HCT116 (cell line): ENCODE measurements at regions not wholly inside any gene's neighbourhood (a gene's known extent, or its start where the extent isn't known, plus 50 kb on each side); places are given as distances from the start of the nearest gene placed in this dataset.

Source experiments
- ATAC-seq: fragments of 200-7000 bp; cut with Tn5 transposase; 2 replicates; pipeline ENCODE4 v1.9.1; 2020; ENCODE audit warnings: mild to moderate bottlenecking, moderate library complexity
- BruUV-seq: library from RNA; stranded (reverse); fragments of 400-500 nt; replicated peaks from 2 replicates; lab custom pipeline; 2021; lab: Mats Ljungman, UMichigan
- CTCF ChIA-PET: fragments of 300-600 bp; sonication (Branson Sonifier 250); formaldehyde crosslinking; loops from one replicate; lab custom pipeline; 2021; ENCODE audit warnings: antibody characterized with exemption; lab: Charles Lee
- POLR2A ChIA-PET: fragments of 300-600, 350-600 bp; sonication (Branson Sonifier 250); formaldehyde crosslinking; loops from one replicate; lab custom pipeline; 2021; ENCODE audit warnings: antibody characterized with exemption; lab: Charles Lee
- RAD21 ChIA-PET, 2 experiments: fragments of 300-600 bp; sonication (Branson Sonifier 250); formaldehyde crosslinking; loops; one replicate each; lab custom pipeline; 2023; ENCODE audit warnings: low total read pairs in 2 of 2; ENCODE audit not compliant: uncharacterized antibody in 2 of 2, unreplicated experiment in 2 of 2, low non-redundant PET in 1 of 2; lab: Charles Lee
- DNase-seq: peaks from one replicate; pipeline ENCODE4 v3.0.0-alpha.2; 2010; ENCODE audit warnings: low read depth, low spot score
- H2AFZ ChIP-seq: fragments of 200-600 bp; shearing (Covaris generic), sonication (generic); 2 replicates; pipeline ENCODE4 v1.6.1; 2017; ENCODE audit warnings: low read depth, mixed run types, mixed read lengths, antibody characterized with exemption, low read length; ENCODE audit not compliant: poor library complexity, severe bottlenecking
- H3K27ac ChIP-seq: 2 replicates; pipeline ENCODE4 v1.5.1; 2012; ENCODE audit warnings: low read depth, low read length
- H3K27me3 ChIP-seq: fragments of 200-600 bp; sonication (generic); 2 replicates; pipeline ENCODE4 v1.6.1; 2016; ENCODE audit warnings: mixed run types, low read length, mixed read lengths; ENCODE audit not compliant: insufficient read depth
- H3K36me3 ChIP-seq, 2 experiments: fragments of 200-500 bp in 1 of 2; fragments of 200-600 bp in 1 of 2; sonication (Bioruptor generic) in 1 of 2; sonication (generic) in 1 of 2; 2 replicates each; pipeline versions ENCODE4 v1.5.1 to v1.6.1; 2014 to 2016; ENCODE audit warnings: low read length in 2 of 2, inconsistent platforms in 1 of 2, mixed read lengths in 1 of 2, mixed run types in 1 of 2; ENCODE audit not compliant: insufficient read depth in 2 of 2, control insufficient read depth in 1 of 2
- H3K4me1 ChIP-seq, 2 experiments: fragments of 200-600 bp in 1 of 2; sonication (generic) in 1 of 2; 2 replicates each; pipeline versions ENCODE4 v1.5.1 to v1.6.1; 2012 to 2017; ENCODE audit warnings: low read length in 2 of 2, inconsistent platforms in 1 of 2, mild to moderate bottlenecking in 1 of 2, mixed read lengths in 1 of 2, mixed run types in 1 of 2, moderate library complexity in 1 of 2; ENCODE audit not compliant: insufficient read depth in 2 of 2, control insufficient read depth in 1 of 2
- H3K4me2 ChIP-seq: fragments of 200-600 bp; sonication (generic); 2 replicates; pipeline ENCODE4 v1.6.1; 2017; ENCODE audit warnings: mixed run types, low read length, mixed read lengths
- H3K4me3 ChIP-seq, 2 experiments: fragments of 200-600 bp in 1 of 2; sonication (generic) in 1 of 2; replicated peaks in 1 of 2; 2 replicates each; pipeline ENCODE4 v1.5.1; 2011 to 2016; ENCODE audit warnings: low read length in 2 of 2, control low read depth in 1 of 2, low read depth in 1 of 2, mild to moderate bottlenecking in 1 of 2, mixed read lengths in 1 of 2, mixed run types in 1 of 2
- H3K79me2 ChIP-seq: fragments of 200-600 bp; sonication (generic); 2 replicates; pipeline ENCODE4 v1.6.1; 2017; ENCODE audit warnings: mild to moderate bottlenecking, mixed run types, low read length, moderate library complexity, mixed read lengths; ENCODE audit not compliant: insufficient read depth
- H3K9ac ChIP-seq: fragments of 200-600 bp; sonication (generic); 2 replicates; pipeline ENCODE4 v1.6.1; 2016; ENCODE audit warnings: low read length, mixed read lengths
- H3K9me2 ChIP-seq: fragments of 200-600 bp; sonication (generic), shearing (Covaris generic); 2 replicates; pipeline ENCODE4 v1.6.1; 2017; ENCODE audit warnings: mixed run types, mild to moderate bottlenecking, moderate library complexity; ENCODE audit not compliant: insufficient read depth
- H3K9me3 ChIP-seq, 2 experiments: fragments of 200-500 bp in 1 of 2; fragments of 200-600 bp in 1 of 2; sonication (Bioruptor generic) in 1 of 2; sonication (generic) in 1 of 2; 2 replicates each; pipeline ENCODE4 v1.6.1; 2014 to 2017; ENCODE audit warnings: low read length in 2 of 2, mixed read lengths in 2 of 2, inconsistent platforms in 1 of 2, low read depth in 1 of 2, mild to moderate bottlenecking in 1 of 2, mixed run types in 1 of 2, moderate library complexity in 1 of 2; ENCODE audit not compliant: control insufficient read depth in 1 of 2, insufficient read depth in 1 of 2
- H4K20me1 ChIP-seq: fragments of 200-600 bp; sonication (generic), shearing (Covaris generic); 2 replicates; pipeline ENCODE4 v1.6.1; 2017; ENCODE audit warnings: mixed run types, mild to moderate bottlenecking, moderate library complexity; ENCODE audit not compliant: insufficient read depth
- CEBPB ChIP-seq: IDR thresholded peaks from 2 replicates; pipeline ENCODE4 v1.6.1; 2012; ENCODE audit warnings: low read depth
- EGR1 ChIP-seq: IDR thresholded peaks from 2 replicates; pipeline ENCODE4 v1.6.1; 2012; ENCODE audit warnings: low read depth
- ELF1 ChIP-seq: IDR thresholded peaks from 2 replicates; pipeline ENCODE4 v1.6.1; 2012; ENCODE audit warnings: low read depth, borderline replicate concordance
- EZH2 ChIP-seq: fragments of 200-600 bp; sonication (generic); IDR thresholded peaks from 2 replicates; pipeline ENCODE4 v1.6.1; 2017; ENCODE audit warnings: antibody characterized with exemption, mixed run types
- POLR2A ChIP-seq: IDR thresholded peaks from 2 replicates; pipeline ENCODE4 v1.7.0; 2011; ENCODE audit warnings: borderline replicate concordance; ENCODE audit not compliant: insufficient read depth, insufficient read length; ENCODE audit errors: extremely low read depth
- SIN3A ChIP-seq: IDR thresholded peaks from 2 replicates; pipeline ENCODE4 v1.6.1; 2012; ENCODE audit warnings: low read depth
- SP1 ChIP-seq: IDR thresholded peaks from 2 replicates; pipeline ENCODE4 v1.6.1; 2012; ENCODE audit warnings: low read depth
- TCF7L2 ChIP-seq: IDR thresholded peaks from 2 replicates; pipeline ENCODE4 v1.7.0; 2011; ENCODE audit warnings: borderline replicate concordance, inconsistent platforms; ENCODE audit not compliant: insufficient read depth, insufficient read length; ENCODE audit errors: extremely low read depth
- ZFX ChIP-seq: fragments of 450-650 bp; IDR thresholded peaks from 2 replicates; pipeline ENCODE4 v1.6.1; 2017
- ZNF274 ChIP-seq: fragments of 200-500 bp; sonication (Bioruptor generic); IDR thresholded peaks from 2 replicates; pipeline ENCODE4 v1.6.1; 2014; ENCODE audit warnings: mild to moderate bottlenecking, low read depth, low read length, inconsistent platforms
- intact Hi-C: fragments of 100-400 bp; cut with micrococcal nuclease; formaldehyde crosslinking; loops from 2 replicates; pipeline ENCODE4 v1.10.0; 2022
- TF ChIP-seq, protein P1 (sequence below): IDR thresholded peaks from 2 replicates; pipeline ENCODE4 v1.6.1; 2012
- TF ChIP-seq, protein P2 (sequence below): IDR thresholded peaks from 2 replicates; pipeline ENCODE4 v1.6.1; 2012
- TF ChIP-seq, protein P3 (sequence below): IDR thresholded peaks from 2 replicates; pipeline ENCODE4 v1.6.1; 2012; ENCODE audit warnings: low read depth
- TF ChIP-seq, protein P4 (sequence below), 3 experiments: fragments of 200-600 bp in 1 of 3; sonication (generic) in 1 of 3; IDR thresholded peaks in 2 of 3; conservative IDR thresholded peaks in 1 of 3; 2 replicates each; pipeline ENCODE4 v1.5.1; 2012 to 2017; ENCODE audit warnings: low read depth in 2 of 3, low read length in 2 of 3, antibody characterized with exemption in 1 of 3, borderline replicate concordance in 1 of 3, control low read depth in 1 of 3, mild to moderate bottlenecking in 1 of 3, mixed read lengths in 1 of 3, mixed run types in 1 of 3, moderate library complexity in 1 of 3; ENCODE audit not compliant: insufficient read depth in 1 of 3

DNA sequence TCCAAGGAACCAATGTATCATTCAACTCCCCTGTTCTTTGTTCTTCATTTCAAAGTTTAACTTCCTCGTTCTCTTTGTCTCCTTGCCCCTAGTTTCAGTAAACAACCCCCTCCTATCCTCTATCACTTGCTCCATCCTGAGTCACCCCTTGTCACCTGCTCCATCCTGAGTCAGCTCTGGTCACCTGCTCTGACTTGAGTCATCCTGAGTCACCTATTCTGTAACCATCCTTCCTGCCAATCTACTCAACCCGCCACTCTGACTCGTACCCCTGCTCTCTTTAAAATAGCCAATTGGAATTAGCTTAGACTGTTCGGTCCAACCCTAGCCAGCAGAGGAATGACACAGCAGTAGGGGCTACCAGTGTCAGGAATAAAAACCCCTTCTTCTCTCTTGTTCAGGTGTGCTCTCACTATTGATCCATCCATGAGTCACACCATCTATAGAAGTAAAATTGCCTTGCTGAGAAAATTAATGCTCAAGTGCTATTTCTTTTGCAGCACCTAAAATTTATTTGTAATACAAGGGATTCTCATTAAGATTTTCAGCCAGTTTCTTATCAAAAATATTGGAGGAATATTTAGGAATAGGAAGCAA, 326.8 kb downstream of the AKAIN1 start (continued):
- no peak for TF ChIP-seq ZNF274
- no peak for TF ChIP-seq CEBPB
- TF ChIP-seq TCF7L2: no peak
- TF ChIP-seq, protein P1, sequence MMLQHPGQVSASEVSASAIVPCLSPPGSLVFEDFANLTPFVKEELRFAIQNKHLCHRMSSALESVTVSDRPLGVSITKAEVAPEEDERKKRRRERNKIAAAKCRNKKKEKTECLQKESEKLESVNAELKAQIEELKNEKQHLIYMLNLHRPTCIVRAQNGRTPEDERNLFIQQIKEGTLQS: no peak

DNA sequence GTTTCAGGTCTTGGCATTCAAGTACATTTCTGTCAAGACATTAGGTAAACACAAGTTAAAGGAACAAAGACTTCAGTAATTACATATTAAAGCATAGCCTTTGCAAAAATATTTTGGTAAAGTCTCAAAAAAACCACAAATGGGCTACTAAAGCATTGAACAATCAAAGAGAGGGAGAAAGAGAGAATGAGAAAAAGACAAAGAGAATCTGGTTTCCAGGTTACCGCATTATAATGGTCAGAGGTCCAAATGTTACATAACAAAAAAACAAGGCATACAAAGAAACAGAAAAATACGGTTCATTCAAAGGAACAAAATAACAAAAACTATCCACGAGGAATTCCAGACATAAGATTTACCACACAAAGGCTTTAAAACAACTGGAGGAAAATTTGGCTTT, 327.9 kb downstream of the AKAIN1 start:
- no peak overlapping the region for H3K4me2 ChIP-seq
- CTCF ChIA-PET: no interaction called here
- RAD21 ChIA-PET: no interaction called here
- no TSS peak for BruUV-seq
- no peaks in the 10 kb centered on the region for H3K9me2 ChIP-seq
- H3K27ac ChIP-seq: no peak overlapping the region
- TF ChIP-seq, protein P2, sequence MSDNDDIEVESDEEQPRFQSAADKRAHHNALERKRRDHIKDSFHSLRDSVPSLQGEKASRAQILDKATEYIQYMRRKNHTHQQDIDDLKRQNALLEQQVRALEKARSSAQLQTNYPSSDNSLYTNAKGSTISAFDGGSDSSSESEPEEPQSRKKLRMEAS: no peak
- TF ChIP-seq EZH2: no peak
- TF ChIP-seq ELF1: no peak
- TF ChIP-seq ZFX: no peak
- TF ChIP-seq SP1: no peak
- no peak for TF ChIP-seq EGR1
- no peak for TF ChIP-seq SIN3A
- no peak for TF ChIP-seq CEBPB
- TF ChIP-seq, protein P3, sequence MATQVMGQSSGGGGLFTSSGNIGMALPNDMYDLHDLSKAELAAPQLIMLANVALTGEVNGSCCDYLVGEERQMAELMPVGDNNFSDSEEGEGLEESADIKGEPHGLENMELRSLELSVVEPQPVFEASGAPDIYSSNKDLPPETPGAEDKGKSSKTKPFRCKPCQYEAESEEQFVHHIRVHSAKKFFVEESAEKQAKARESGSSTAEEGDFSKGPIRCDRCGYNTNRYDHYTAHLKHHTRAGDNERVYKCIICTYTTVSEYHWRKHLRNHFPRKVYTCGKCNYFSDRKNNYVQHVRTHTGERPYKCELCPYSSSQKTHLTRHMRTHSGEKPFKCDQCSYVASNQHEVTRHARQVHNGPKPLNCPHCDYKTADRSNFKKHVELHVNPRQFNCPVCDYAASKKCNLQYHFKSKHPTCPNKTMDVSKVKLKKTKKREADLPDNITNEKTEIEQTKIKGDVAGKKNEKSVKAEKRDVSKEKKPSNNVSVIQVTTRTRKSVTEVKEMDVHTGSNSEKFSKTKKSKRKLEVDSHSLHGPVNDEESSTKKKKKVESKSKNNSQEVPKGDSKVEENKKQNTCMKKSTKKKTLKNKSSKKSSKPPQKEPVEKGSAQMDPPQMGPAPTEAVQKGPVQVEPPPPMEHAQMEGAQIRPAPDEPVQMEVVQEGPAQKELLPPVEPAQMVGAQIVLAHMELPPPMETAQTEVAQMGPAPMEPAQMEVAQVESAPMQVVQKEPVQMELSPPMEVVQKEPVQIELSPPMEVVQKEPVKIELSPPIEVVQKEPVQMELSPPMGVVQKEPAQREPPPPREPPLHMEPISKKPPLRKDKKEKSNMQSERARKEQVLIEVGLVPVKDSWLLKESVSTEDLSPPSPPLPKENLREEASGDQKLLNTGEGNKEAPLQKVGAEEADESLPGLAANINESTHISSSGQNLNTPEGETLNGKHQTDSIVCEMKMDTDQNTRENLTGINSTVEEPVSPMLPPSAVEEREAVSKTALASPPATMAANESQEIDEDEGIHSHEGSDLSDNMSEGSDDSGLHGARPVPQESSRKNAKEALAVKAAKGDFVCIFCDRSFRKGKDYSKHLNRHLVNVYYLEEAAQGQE: no peak
- TF ChIP-seq, protein P4, sequence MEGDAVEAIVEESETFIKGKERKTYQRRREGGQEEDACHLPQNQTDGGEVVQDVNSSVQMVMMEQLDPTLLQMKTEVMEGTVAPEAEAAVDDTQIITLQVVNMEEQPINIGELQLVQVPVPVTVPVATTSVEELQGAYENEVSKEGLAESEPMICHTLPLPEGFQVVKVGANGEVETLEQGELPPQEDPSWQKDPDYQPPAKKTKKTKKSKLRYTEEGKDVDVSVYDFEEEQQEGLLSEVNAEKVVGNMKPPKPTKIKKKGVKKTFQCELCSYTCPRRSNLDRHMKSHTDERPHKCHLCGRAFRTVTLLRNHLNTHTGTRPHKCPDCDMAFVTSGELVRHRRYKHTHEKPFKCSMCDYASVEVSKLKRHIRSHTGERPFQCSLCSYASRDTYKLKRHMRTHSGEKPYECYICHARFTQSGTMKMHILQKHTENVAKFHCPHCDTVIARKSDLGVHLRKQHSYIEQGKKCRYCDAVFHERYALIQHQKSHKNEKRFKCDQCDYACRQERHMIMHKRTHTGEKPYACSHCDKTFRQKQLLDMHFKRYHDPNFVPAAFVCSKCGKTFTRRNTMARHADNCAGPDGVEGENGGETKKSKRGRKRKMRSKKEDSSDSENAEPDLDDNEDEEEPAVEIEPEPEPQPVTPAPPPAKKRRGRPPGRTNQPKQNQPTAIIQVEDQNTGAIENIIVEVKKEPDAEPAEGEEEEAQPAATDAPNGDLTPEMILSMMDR (IDR thresholded peaks at IDR 0.05 in 2 of 3, conservative IDR thresholded peaks at IDR 0.05 in 1 of 3; ENCODE audit: borderline replicate concordance in 1 of 3, insufficient read depth in 1 of 3, low read depth in 2 of 3, low read length in 2 of 3): no peak
- no peak for TF ChIP-seq POLR2A
- TF ChIP-seq, all 23 proteins: peak for 0
- Histone ChIP-seq H3K36me3 (no peaks in the 10 kb centered on the region), H3K9ac (no peak overlapping the region), H3K4me1 (no peaks in the 10 kb centered on the region), H3K79me2 (no peaks in the 10 kb centered on the region), H3K27me3 (no peaks in the 10 kb centered on the region), H3K4me3 (no peak overlapping the region), H2AFZ (no peak overlapping the region), H4K20me1 (no peaks in the 10 kb centered on the region; the same call in 1 of the 2 replicates), H3K9me3 (peaks cover 13 to 24% of the 10 kb centered on the region in 2 experiments; a peak in 2 of 4 replicates)
- DNase-seq (no peak), ATAC-seq (no peak)
- intact Hi-C loops: no loop called here
- POLR2A ChIA-PET: no interaction called here
